Motor neuron (in vitro differentiated cells): ENCODE measurements at regions not wholly inside any gene's neighbourhood (a gene's known extent, or its start where the extent isn't known, plus 50 kb on each side); places are given as distances from the start of the nearest gene placed in this dataset.

Experiments
- ATAC-seq, 8 experiments: fragments of 200-7000 bp; cut with Tn5 transposase; replicated peaks in 6 of 8; 2 replicates each; pipeline ENCODE4 v1.8.0; 2021; ENCODE audit warnings: mild to moderate bottlenecking in 8 of 8, moderate library complexity in 8 of 8
- H3K27ac ChIP-seq, 2 donors: fragments of 250-450 bp; sonication (Bioruptor Pico); 2 replicates each; pipeline ENCODE4 v1.9.0; 2021; ENCODE audit warnings: antibody characterized with exemption in 2 of 2, mild to moderate bottlenecking in 2 of 2, moderate library complexity in 1 of 2
- H3K4me1 ChIP-seq, 2 donors: fragments of 250-450 bp; sonication (Bioruptor Pico); replicated peaks in 1 of 2; 2 replicates each; pipeline ENCODE4 v1.6.1; 2021; ENCODE audit warnings: antibody characterized with exemption in 2 of 2, mild to moderate bottlenecking in 2 of 2, moderate library complexity in 1 of 2
- H3K4me3 ChIP-seq, 5 donors: fragments of 250-450 bp; sonication (Bioruptor Pico); 2 replicates each; pipeline ENCODE4 v1.9.0; 2021; ENCODE audit warnings: antibody characterized with exemption in 5 of 5, mild to moderate bottlenecking in 5 of 5, moderate library complexity in 4 of 5
- WGBS, 10 experiments: fragments of 450-650 bp; shearing (Covaris generic); methylation state at CpG; one replicate each; pipeline ENCODE4 v1.0.0; 2022; 5-methylcytosine and 5-hydroxymethylcytosine counted together
- in situ Hi-C, 9 experiments: fragments of 400-800 bp; cut with MboI; loops; one replicate each; pipeline ENCODE4 v1.15.0; 2021; ENCODE audit warnings: low sequenced_read_pairs in 9 of 9, low pct_unique_long_range_greater_than_20kb in 2 of 9; ENCODE audit not compliant: unreplicated experiment in 9 of 9

DNA sequence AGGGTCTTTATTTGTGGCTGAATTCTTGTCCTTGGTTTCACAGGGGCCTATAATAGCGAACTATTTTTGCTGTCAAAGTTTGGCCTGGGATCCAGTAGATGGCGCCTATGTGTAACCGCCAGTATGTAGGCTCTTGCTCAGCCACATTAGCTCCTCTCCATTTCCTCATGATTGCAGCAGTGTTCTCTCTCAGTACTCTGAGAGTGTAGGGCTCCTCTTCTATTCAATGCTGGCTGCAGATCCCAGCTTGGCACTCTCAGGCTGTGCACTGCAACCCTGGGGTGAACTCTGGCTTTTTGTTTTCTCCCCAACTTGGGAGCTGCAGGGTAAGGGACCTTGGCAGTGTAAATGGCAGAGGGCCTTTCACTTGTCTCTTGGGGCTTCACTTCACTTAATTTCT, 344.6 kb upstream of the CHAC2 start:
- Histone ChIP-seq H3K4me3 (no peak overlapping the region), H3K4me1 (no peaks in the 10 kb centered on the region), H3K27ac (no peak overlapping the region)
- peak; percentile 36 to 91 (median 70) for ATAC-seq
- 20 to 76% (median 50%) methylated on average over 2 to 3 of the region's 3 CpGs; no CpG with 5 or more reads in 1 of the 10 experiments for WGBS, 10 experiments
- in situ Hi-C loops: no loop called here

DNA sequence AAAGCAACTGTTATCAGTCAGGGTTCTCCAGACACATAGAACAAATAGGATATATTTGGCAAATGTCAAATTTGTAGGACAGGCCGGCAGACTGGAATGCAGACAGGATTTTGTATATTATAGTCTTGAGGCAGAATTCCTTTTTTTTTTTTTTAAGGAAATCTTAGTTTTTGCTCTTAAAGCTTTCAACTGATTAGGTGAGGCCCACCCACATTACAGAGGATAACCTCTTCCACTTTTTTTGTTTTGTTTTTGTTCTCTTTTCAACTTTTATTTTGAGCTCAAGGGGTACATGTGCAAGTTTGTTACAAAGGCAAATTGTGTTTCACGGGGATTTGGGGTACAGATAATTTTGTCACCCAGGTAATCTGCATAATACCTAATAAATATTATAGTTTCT, 350.2 kb upstream of the CHAC2 start:
- in situ Hi-C loops: no loop called here

DNA sequence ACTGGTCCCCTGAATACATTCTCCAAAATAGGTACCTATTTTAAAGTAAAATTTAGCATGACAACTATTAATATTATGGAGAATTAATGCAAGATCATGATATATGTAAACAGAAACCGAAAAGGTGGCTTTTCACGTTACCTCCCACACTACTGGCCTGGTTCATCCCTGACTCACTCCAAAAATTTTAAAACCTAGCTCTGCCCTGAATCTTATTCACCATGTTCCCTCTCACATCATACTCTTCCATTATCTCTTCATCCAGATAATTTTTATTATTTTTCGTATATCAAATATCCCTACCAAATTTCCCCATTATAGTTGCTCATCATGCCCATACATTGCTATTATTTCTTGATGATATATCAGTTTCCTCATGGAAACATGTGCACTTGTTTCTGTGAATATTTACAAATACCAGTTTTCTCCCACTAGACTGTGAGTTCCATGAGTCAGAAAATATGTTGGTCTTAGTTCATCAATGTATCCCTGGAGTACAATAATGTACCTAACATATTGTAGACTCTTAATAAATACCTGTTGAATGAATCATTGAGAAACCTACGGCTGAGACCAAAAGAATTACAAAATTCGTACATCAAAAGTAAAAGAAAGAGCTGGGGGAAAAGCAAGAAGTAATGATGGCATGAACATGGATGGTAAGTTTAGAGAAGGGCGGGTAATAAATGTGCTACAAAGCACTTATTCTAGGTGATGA, 360.1 kb upstream of the CHAC2 start:
- no peak for ATAC-seq
- no peaks in the 10 kb centered on the region for H3K4me1 ChIP-seq
- H3K27ac ChIP-seq: no peak overlapping the region
- H3K4me3 ChIP-seq: no peak overlapping the region
- in situ Hi-C loops: no loop called here
- 35 to 91% (median 84%) methylated on average over 3 to 6 of the region's 6 CpGs; no CpG with 5 or more reads in 1 of the 10 experiments for WGBS, 10 experiments

More for the DNA sequence above, 350.2 kb upstream of the CHAC2 start:
- H3K4me3 ChIP-seq: no peak overlapping the region
- 60 to 100% (median 91%) methylated on average over 1 to 2 of the region's 2 CpGs for WGBS, 10 experiments
- no peak overlapping the region for H3K27ac ChIP-seq
- no peak for ATAC-seq
- H3K4me1 ChIP-seq: no peaks in the 10 kb centered on the region

DNA sequence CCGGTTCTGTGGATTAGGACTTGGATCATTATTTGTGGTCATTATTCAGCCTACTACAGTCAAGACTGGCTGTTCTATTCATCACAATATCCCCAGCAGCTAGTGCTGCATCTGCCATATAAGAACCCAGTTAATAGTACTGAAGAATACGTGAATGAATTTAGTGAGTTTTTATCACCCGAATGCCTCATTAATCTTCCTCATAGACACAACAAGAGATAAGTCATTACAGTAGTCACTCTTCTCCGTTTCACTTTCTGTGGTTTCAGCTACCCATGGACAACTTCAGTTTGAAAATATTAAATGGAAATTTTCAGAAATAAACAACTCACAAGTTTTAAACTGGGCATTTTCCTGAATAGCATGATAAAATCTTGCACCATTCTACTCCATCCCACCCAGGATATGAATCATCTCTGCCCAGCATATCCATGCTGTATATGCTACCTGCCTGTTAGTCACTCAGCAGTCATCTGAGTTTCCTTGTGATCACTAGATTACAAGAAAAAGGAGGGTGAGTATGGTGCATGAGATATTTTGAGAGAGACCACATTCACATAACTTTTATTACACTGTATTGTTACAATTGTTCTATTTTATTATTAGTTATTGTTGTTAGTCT, 363.7 kb upstream of the CHAC2 start:
- Histone ChIP-seq H3K27ac (no peak overlapping the region), H3K4me1 (no peaks in the 10 kb centered on the region), H3K4me3 (no peak overlapping the region)
- WGBS, 10 experiments: 25 to 93% (median 51%) methylated on average over 2 to 4 of the region's 4 CpGs; no CpG with 5 or more reads in 2 of the 10 experiments
- peak in 4 of 8 experiments; percentile 55 to 97 (median 76) for ATAC-seq
- in situ Hi-C loops: no loop called here

DNA sequence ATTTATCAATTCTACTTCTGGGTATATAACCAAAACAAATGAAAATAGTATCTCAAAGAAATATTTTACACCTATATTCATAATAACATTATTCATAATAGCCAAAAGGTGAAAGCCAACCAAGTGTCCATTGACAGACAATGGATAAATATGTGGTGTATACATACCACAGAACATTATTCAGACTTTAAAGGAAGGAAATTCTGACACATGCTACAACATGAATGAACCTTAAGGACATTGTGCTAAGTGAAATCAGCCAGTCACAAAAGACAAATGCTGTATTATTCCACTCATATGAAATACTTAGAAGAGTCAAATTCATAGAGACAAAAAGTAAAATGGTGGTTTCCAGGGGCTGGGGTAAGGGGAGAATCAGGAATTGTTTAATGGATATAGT, 370.5 kb upstream of the CHAC2 start:
- Histone ChIP-seq H3K4me3 (no peak overlapping the region), H3K4me1 (no peaks in the 10 kb centered on the region), H3K27ac (no peak overlapping the region)
- no peak for ATAC-seq
- in situ Hi-C loops: no loop called here

DNA sequence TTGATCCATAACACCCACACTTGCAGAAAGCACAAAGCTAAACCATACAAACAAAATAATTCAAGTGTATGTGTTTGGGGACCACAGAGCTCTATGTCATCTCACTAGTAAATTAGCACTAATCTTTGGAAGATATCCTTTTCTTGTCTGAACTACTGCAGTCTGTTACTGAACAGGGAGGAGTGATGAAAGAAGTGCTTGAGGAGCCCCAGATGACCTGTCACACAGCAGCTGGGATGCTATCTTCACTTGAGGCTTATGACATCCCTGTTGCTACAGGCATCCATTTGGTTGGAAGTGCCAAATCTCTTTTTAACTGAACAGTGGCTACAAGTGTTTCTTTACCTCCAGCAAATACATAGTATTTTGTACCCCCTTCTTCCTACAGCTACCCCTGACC, 386.3 kb upstream of the CHAC2 start:
- H3K27ac ChIP-seq: no peak overlapping the region
- H3K4me1 ChIP-seq: no peaks in the 10 kb centered on the region
- ATAC-seq: no peak
- in situ Hi-C loops: no loop called here
- H3K4me3 ChIP-seq: no peak overlapping the region

DNA sequence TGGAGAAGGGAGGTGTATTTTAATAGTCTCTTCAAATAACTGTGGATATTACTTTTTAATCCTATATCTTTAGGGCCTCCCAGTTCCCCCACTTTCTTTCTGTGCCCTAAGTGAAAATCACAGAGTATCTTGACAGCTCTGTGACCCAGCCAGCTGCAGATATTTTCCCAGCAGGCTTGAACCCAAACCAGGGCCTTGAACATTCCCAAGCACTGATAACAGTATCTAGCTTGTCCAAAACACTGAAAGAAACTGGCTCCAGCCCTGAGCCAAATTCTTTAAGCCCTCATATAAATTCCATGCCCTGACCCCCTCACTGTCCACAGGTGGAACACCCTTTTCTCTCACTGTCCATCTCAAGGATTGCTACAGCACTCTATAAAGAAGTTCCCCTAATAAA, 388.1 kb upstream of the CHAC2 start:
- Histone ChIP-seq H3K4me1 (no peaks in the 10 kb centered on the region), H3K4me3 (no peak overlapping the region), H3K27ac (no peak overlapping the region)
- in situ Hi-C loops: no loop called here
- ATAC-seq: no peak

DNA sequence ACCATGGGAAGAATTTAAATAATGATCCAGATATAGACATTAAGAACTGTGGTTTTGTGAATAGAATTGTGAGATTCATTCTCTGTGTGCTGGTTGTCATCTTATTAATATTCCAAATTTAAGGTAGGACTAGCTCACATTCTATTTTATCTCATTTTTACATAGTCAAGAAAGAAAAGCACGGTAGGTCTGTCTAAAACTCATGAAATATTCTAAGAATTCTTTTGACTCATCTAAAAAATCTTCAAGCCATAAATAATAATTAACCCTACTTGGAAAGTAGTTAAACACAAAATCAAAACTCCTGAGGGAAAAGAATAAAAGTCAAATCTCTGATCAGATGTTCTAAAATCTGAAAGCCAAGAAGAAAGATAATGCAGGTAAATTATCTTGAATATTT, 388.8 kb upstream of the CHAC2 start:
- ATAC-seq: no peak
- 0 to 92% (median 80%) methylated on average over 1 of the region's 1 CpG; no CpG with 5 or more reads in 1 of the 10 experiments for WGBS, 10 experiments
- no peak overlapping the region for H3K4me3 ChIP-seq
- in situ Hi-C loops: no loop called here
- H3K27ac ChIP-seq: no peak overlapping the region
- no peaks in the 10 kb centered on the region for H3K4me1 ChIP-seq

DNA sequence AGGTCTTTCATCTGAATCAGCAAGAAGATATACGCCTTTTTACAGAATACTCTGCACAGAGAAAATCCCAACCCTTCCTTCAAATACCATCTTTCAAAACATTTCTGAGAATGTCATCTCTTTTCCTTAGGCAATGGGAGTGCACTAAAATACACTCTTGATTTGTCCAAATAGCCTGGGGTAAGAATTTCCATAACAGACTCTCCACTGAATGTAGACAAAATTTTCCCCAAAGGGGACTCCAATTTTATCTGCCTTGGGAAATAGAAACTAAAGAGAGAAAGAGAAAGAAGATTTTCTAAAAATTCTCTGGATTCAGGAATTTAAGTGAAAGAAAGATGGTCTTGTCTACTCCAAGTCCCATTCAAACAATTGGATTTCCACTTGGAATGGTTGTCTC, 394.5 kb upstream of the CHAC2 start:
- H3K4me3 ChIP-seq: no peak overlapping the region
- in situ Hi-C loops: no loop called here
- 18 to 100% (median 95%) methylated on average over 1 of the region's 1 CpG; no CpG with 5 or more reads in 2 of the 10 experiments for WGBS, 10 experiments
- H3K4me1 ChIP-seq: no peaks in the 10 kb centered on the region
- peak in 2 of 8 experiments; percentile 32 to 38 for ATAC-seq
- no peak overlapping the region for H3K27ac ChIP-seq

DNA sequence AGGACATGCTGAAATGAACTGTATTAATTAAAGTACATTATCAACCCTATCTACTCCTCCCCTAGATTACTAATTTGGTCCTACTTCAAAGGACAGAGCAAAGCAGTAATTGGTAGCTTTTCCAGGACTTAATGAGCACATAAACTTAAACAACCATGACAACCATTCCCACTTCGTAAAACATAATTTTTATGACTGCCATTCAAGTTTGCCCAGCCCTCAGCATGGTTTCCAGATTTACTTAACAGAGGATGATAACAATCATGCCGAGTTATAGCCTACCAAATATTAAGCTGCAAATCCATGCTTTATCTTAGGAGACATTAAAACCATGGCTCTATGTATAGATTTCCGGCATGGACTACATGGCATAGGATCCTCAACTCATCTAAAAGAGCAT, 401.1 kb upstream of the CHAC2 start:
- H3K4me3 ChIP-seq: no peak overlapping the region
- in situ Hi-C loops: no loop called here
- 10 to 100% (median 71%) methylated on average over 1 to 3 of the region's 3 CpGs for WGBS, 10 experiments
- H3K4me1 ChIP-seq: no peaks in the 10 kb centered on the region
- H3K27ac ChIP-seq: no peak overlapping the region
- no peak for ATAC-seq

DNA sequence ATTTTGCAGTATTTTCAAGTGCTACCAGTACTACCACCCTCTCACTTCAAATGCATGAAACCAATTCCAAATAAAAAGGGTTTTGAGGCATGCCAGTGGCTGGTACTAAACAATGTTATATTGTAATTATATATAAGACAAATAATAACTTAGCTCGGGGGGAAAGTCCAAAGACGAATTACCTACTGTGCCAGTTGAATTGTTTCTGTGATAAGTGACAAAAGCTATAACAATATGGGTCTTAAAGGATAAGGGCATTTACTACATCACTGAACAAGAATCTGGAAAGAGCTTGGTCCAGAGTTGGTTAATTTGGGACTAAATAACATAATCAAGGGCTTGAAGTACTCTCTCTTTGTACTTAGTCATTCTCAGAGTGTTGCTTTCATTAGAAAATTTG, 404.7 kb upstream of the CHAC2 start:
- in situ Hi-C loops: no loop called here
- WGBS, 10 experiments: 10 to 100% (median 79%) methylated on average over 1 to 2 of the region's 2 CpGs; no CpG with 5 or more reads in 3 of the 10 experiments
- Histone ChIP-seq H3K27ac (no peak overlapping the region), H3K4me3 (no peak overlapping the region), H3K4me1 (no peaks in the 10 kb centered on the region)
- ATAC-seq: no peak

DNA sequence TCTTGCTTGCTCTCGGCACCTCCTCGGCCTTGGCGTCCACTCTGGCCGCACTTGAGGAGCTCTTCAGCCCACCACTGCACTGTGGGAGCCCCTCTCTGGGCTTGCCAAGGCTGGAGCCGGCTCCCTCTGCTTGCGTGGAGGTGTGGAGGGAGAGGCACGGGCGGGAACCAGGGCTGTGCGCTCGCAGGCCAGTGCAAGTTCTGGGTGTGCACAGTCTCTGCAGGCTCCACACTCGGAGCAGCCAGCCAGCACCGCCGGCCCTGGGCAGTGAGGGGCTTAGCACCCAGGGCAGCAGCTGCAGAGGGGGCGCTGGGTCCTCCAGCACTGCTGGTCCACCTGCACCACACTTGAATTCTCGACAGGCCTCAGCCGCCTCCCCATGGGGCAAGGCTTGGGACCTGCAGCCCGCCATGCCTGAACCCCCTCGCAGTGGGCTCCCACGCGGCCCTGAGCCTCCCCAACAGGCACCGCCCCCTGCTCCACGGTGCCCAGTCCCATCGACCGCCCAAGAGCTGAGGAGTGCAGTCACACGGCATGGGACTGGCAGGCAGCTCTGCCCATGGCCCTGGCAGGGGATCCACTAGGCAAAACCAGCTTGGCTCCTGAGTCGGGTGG, 411.2 kb upstream of the CHAC2 start:
- H3K27ac ChIP-seq: no peak overlapping the region
- ATAC-seq: no peak
- no peak overlapping the region for H3K4me3 ChIP-seq
- 60 to 96% (median 91%) methylated on average over 1 to 9 of the region's 26 CpGs; no CpG with 5 or more reads in 6 of the 10 experiments for WGBS, 10 experiments
- no peaks in the 10 kb centered on the region for H3K4me1 ChIP-seq
- in situ Hi-C loops: no loop called here

DNA sequence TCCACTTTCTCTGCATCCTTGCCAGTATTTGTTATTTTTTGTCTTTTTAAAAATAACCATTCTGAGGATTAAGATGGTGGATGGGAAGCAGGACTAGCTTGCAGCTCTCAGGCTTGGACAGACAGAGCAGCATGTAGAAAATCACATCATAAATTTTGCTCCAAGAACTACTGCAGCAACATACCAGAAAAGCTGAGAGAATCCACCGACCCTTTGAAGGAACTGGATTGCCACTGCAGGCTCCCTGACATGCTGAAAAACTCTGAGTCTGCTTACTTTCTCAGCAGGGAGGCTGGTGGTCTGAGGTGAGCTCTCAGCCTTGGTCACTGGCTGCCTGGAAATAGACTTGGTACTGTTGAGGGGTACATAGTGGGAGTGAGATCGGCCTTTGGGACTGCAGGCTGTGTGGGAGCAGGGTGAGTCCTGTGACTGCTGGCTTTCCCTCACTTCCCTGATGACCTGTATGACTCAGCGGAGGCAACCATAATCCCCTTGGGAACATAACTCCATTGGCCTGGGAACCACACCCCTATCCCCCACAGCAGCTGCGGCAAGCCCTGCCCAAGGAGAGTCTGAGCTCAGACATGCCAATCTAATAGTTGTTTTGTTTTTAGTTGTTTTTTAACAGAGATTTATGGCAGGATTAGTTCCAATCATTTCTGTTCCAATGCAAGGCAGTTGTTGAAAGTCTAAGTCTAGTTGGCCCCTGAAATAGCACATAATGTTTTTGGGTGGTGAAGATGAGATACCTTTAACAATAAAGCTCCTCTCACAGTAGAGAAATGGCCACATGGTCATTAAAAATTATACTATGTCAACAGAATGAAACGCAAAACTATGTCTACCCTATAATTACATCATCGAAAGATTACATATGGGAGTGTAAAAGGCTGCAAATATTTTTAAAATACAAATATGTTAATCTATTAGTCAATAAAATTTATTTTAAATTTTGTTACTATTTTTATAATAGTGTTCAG, 414.2 kb upstream of the CHAC2 start:
- 17 to 93% (median 70%) methylated on average over 1 to 6 of the region's 6 CpGs for WGBS, 10 experiments
- no peak overlapping the region for H3K4me3 ChIP-seq
- peak overlapping the region in 1 of 2 donors; percentile 44 for H3K27ac ChIP-seq
- no peaks in the 10 kb centered on the region for H3K4me1 ChIP-seq
- in situ Hi-C loops: no loop called here
- ATAC-seq: peak; percentile 27 to 95 (median 85)
